Sigmoid colon (tissue), 4 donors: ENCODE measurements at regions not wholly inside any gene's neighbourhood (a gene's known extent, or its start where the extent isn't known, plus 50 kb on each side); places are given as distances from the start of the nearest gene placed in this dataset.

Source experiments
- CTCF ChIP-seq, 4 experiments: fragments of 450-650 bp in 3 of 4; fragments of 200-600 bp in 1 of 4; IDR thresholded peaks; one replicate each; pipeline ENCODE4 v1.5.1; 2016 to 2019; ENCODE audit warnings: antibody characterized with exemption in 4 of 4, mild to moderate bottlenecking in 3 of 4, moderate library complexity in 2 of 4
- EP300 ChIP-seq, 4 donors: sonication (generic); formaldehyde crosslinking; IDR thresholded peaks; one replicate each; pipeline ENCODE4 v1.6.1; 2017; ENCODE audit warnings: antibody characterized with exemption in 4 of 4
- POLR2A ChIP-seq, 2 donors: fragments of 450-650 bp; IDR thresholded peaks; one replicate each; pipeline ENCODE4 v1.6.1; 2016; ENCODE audit warnings: antibody characterized with exemption in 2 of 2, mild to moderate bottlenecking in 2 of 2, moderate library complexity in 2 of 2
- POLR2AphosphoS5 ChIP-seq, 4 donors: sonication (generic); formaldehyde crosslinking; IDR thresholded peaks; one replicate each; pipeline ENCODE4 v1.6.1; 2017; ENCODE audit warnings: antibody characterized with exemption in 4 of 4

GRCh38 chr1:58409890-58410289 is 136.6 kb downstream of the OMA1 start:
- TF ChIP-seq POLR2A (IDR thresholded peaks at IDR 0.05) = no peak
- TF ChIP-seq CTCF (IDR thresholded peaks at IDR 0.05) = no peak
- TF ChIP-seq POLR2AphosphoS5 (IDR thresholded peaks at IDR 0.05) = no peak
- no peak for TF ChIP-seq EP300 (IDR thresholded peaks at IDR 0.05)
